GM18511 (cell line): ENCODE measurements at regions not wholly inside any gene's neighbourhood (a gene's known extent, or its start where the extent isn't known, plus 50 kb on each side); places are given as distances from the start of the nearest gene placed in this dataset.

Source experiments
- ATAC-seq: cut with Tn5 transposase; IDR thresholded peaks from one replicate; pipeline ENCODE4 v1.9.1; 2021; ENCODE audit warnings: mild to moderate bottlenecking, moderate library complexity; ENCODE audit not compliant: unreplicated experiment

DNA sequence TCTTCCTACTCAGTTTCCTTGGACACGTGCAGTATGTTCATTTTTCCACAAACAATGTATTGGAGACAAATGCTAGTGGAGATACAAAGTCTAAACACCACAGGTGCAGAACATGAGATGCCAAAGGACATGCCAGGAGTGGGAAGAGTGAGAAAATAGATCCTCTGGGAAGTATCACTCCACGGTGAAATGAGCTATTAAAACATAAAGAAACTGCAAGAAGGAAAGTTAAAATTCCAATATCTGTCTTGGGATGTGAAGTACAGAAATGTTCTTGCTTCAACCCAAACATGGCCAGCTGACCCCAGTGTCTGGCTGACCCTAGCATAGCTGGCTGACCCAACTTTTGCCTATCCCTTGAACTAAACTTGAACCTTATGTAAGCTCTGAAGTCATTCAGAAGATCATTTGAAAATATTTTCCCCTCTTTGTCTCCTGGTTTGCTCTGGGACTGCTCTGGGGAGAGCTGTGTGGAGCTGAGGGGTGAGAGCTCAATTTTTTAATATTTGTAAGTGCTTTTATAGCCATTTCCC, 59.5 kb downstream of the FZD1 start:
- ATAC-seq: no peak

DNA sequence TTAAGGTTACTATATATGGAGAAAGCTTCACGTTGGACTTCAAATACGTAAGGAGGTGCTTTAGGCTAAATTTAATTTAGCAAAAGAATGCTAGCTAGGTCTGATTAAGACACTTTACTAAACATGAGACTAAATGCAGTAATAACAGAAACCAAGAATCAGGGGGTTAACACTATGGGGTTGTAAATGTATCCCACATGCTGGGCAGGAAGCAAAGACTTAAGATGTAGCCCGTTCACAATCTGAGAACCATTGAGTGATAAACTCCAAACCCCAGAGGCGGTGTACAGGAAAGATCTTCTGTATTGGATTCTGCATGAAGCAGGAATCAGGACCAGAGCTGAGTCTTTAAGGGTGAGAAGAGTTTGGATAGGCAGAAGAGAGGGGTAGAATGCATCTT, 60.4 kb downstream of the FZD1 start:
- ATAC-seq: no peak

DNA sequence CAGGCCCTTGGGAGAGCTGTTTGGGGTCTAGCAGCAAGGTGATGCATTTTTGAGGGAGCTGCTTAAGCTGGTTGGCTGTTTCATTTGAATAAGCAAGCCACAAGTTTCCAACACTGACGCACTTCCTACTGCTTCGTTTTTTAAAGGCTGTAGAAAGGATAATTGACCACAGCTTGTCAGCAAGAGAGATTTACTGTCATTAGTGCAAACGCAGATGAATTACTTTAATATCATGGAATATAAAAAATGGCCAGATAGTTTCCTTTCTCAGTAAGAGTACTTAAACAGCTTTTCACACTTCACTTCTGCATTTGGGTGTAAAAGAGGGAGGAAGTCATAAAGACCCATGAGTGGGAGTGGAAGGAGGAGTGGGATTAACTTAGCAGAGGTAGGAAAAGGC, 61.5 kb downstream of the FZD1 start:
- no peak for ATAC-seq

DNA sequence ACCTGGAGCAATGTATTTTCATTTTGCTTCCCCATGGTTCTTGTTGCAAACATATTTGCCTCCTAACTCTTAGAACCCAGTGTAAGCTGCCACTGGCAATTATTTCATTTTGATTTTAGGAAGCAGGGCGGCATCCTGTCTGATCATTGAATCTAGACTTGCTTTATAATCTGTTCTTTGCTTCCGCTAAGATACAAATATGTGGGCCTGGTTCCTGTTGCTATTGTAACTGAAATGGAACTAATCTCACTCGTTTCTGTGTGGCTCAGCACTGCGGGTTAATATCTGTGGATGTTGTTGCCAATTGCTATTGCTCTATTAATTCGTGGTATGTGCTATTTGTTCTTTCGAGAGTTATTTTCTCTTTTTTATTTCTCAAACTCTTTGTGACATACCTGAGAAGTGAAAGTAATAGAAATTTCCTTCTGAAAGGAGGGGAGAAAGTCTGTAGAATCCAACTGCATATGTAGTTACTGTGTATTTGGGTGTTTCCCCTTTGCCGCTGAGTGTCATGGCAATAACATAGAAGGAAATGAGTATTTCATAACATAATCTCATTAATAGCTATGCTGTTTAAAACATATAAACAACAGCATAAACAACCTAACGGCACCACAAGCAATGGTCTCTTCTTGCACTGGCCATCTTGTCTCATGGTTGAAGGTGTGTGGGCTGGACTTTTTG, 62.4 kb downstream of the FZD1 start:
- ATAC-seq: peak; percentile 42

DNA sequence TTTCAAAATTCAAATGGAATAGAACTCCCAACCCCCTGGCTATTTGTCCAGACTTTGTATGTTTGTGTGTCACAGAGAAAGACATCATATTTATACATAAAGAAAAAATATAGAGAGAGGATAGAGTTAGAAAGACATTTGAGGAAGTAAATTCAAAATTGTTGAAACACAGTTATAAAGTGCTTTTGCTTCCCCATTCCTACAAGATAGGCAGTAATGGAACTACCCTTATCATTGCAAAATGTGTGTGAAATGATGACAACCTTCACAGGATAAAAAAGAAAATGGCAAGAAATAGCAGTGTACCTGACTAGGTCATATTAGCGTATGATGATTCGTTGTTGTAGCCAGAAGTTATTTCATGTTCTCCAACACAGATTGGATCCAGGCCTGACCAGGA, 63.1 kb downstream of the FZD1 start:
- no peak for ATAC-seq

DNA sequence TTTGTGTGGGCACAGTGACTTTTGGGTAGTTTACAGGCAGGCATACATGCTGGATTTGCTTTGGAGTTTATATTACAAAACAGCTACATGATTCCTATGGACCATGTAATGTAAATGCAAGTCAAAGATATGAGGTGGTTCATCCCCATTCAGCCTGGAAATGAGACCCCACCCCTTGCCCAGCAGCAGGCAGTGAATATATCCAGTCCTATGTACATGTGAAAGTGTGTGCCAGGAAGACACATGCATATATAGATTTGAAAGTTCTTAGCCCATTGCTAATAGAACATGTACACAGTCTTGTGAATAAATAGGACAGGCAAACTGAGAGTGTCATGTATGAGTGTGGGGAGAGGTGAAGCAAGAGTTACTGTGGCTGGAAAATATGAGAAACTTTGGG, 65.3 kb downstream of the FZD1 start:
- ATAC-seq: no peak

DNA sequence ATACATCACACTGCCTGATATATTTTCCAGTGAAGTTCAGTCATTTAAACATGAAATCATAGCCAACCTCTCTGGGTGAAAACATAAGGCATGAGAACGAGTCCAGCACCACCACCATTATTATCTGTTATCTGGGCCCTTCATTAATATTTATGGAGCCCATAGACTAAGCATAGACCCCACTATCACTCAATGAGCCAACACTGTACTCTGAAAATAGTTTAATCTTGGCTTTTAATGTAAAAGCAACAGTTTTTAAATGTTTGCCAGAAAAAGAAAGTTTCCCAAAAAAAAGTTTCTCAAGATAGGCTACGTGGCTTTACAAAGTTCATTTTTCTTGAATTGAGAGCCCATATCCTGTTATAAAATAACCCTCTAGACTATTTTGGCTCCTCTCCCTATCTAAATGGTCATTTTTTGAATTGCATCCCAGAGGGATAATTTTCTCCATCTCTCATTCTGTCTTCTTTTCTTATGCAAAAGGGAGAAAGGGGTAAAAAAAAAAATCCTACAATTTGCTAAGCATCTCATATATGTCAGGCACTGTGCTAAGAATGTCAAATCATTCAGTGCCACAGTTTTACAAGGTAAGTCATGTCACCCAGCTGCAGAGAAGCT, 66.1 kb downstream of the FZD1 start:
- no peak for ATAC-seq

DNA sequence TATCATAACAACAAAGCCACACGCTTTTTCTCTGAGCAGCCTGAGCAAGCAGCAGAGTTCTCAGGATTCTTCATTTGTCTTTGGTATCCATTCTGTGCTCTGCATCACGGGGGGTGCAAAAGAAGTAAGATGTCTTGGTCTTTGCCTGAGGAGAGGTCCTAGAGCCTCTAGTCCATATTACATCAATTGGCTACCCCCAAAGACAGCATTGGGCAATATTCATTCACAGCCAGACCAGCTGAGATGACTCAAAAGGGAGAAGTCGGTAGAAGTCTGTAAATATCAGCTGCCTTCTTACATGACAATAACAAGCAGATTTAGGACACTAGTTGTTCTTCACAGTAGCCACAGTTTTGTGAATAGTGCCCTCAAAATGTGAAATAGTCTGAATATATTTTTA, 66.6 kb downstream of the FZD1 start:
- ATAC-seq: no peak

DNA sequence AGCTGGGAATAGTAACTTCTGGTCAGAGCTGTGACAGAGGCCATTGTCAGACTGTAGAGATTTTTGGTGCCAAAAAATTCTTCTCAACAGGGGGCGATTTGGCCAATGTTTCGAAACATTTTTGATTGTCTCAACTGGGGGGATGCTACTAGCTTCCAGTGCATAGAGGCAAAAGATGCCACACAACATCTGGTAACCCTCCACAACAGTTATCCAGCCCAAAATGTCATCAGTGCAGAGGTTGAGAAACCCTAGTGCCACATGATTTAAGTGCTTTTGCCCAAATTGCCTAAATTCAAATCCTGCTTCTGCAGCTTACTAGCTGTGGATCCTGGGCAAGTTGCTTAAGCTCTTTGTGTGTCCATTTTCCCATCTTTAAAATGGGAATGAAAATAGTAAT, 71.9 kb downstream of the FZD1 start:
- no peak for ATAC-seq

DNA sequence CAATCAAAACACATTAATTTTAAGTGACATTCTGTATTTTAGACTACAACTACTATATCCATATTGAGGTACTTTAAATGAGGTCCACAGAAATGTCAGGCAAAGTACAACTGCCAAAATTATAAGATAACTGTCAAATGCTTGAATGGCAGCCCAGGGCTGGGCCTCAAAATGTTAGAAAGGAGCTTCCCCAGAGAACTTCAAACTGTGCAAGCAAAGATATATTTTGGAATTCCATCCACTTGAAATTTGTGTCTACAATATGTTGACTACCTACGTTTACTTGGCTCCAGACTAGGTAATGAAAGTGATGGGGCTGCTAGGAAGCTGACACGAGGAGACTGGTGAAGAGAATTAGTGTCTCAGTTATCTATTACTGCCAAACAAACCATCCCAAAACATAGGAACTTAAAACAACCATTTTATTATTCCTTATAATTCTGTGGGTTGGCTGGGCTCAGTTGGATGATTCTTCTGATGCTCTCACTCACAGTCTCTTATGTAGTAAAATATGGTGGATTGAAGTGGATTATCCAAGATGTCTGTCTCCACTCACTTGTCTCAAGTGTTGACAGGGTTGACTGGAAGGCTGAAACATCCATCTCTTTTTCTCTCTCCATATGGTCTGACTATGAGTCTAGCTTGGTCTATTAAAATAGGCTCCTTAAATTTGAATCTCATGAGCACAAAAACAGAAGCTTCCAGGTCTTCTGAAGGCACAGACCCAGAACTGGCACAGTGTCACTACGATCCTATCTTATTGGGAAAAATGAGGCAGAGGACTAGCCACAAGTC, 74.2 kb downstream of the FZD1 start:
- no peak for ATAC-seq

DNA sequence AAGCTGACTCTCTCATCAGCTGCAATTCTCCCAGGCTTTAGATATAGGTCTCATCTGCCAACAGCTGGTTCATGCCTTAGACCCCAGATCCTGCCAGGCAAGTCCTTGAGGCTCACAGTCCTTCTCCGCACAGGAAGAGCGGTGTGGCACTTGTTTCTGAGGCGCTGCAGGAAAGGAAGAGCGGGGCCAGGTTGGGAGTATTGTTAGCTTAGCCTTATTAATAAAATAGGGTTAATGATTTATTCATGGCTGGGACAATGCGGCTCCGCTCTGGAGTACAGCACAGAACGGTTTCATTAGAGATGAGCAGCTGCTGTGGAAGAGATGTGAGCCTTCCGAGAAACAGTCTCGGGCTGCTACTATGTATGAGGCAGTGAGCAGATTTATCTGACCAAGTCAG, 78.1 kb downstream of the FZD1 start:
- ATAC-seq: no peak

DNA sequence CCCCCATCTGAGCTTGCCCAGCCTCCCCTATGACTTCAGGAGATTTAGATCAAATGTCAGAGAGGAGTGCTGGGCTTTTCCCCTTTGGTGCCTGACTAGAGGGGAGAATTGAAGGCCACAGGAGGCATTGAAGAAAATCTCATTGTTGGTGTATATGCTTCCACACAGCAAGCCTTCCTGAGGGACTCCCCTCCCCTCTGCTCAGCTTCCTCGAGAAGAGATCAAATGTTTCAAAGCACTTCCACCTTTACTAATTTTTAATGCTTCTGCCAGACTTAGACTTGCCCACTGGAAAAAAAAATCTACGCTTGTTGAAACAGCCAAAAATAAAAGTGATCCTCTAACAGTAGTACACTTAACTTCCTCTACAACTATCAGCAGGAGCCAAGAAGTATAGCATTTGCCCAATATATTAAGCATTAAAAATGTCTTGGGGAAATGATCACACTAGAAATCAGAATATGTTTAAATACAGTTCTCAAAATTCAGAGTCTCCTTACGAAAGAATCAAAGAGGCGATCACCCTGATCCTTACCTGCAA, 79.3 kb downstream of the FZD1 start:
- no peak for ATAC-seq

DNA sequence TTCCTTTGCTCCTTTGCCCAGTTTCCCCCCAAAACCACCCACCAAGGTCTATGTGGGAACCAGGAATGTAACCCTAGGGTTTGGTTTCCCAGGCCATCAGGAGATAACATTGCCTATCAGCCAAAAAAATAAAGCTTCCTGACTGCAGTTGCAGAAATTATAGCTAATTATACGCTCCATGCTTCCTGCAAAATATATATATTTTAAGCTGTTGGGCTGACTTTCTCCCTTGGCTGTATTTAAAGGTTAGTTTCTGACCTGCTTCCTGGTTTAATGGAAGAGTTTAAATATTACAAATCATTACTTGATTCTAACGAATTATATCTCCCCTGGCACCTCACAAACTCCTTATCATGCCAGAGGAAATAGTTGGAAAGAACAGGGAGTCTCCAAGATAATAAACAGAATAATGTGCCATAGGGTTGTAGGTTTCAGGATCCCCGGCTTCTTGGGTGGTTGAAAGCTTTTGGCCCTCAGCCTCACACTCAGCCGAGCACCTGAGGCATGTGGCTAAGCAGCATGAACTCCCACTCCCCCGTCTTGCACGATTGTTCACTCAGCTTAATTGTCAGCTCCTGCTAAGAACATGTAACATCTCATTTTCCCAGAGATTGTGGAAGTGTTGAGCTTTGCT, 79.9 kb downstream of the FZD1 start:
- no peak for ATAC-seq

DNA sequence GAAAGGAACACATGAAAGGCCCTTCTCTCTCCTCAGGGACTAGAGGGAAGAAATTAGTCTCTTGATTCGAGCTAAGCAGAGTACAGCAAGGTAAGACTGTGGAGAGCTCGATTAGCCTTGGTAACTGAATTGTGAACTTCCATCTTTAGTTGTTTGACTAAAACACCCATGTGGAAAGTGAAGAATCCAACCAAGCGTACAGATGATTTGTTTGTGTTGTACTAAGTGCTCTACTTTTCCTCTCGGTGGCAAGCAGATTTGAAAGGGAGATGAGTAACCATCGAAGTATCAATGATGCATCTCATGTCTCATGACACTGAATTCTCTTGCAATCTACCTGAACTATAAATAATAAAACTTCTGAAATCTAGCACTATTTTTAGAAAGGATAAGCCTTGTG, 80.7 kb downstream of the FZD1 start:
- ATAC-seq: peak; percentile 87

DNA sequence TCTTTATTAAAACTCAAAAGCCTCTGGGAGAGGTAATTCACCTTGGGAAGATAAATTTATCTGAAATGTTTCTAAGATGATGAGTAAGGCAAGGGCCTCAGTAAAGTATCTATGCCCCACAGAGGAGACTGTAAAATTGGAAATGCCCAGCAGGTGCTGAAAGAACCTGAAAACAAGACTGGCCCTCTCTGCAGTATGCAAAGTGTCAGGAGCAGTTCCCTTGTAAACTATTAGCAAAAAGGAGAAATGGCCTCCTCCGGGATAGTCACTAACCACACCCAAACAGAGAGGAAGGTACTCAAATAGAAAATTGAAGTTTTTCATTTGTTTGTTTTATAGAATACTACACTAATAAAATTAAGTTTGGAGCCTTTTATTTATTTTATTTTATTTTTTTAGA, 81.2 kb downstream of the FZD1 start:
- ATAC-seq: peak; percentile 75

DNA sequence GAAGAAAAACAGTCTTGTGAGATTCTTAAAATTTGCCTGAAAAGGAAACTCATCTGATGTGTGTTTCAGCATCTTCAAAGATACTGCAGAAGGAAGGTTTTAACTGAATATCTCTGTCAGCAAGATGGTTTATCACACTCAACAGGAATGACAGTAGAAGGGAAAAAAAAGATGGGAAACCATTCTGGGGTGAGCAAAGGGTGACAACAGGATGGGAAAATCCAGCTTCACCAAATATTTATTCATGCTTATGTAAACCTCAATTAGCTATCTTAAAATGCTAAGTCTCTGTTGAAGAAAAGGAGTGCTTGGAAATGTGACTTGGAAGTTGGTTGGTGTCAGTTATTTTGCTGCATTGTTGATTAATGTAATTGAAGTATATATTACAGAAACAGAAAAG, 82.2 kb downstream of the FZD1 start:
- no peak for ATAC-seq

DNA sequence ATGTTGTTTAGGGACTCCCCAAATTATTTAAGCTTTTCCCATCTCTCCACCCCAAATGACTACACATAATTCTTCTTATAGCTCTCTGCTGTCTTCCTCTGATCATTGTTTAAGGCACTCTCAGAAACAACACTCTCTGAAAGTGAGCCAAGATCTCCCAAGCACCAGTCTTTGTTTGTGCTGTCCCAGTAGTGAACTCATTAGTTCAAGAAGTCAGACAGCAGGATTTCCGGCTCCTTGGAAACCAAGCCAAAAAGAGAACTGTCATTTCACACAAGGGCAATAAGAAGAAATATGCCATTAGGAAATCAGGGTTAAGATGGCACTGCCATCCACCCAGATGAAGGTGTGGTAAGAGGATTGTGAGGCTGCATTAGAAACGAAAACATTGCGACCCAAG, 83.1 kb downstream of the FZD1 start:
- ATAC-seq: no peak

DNA sequence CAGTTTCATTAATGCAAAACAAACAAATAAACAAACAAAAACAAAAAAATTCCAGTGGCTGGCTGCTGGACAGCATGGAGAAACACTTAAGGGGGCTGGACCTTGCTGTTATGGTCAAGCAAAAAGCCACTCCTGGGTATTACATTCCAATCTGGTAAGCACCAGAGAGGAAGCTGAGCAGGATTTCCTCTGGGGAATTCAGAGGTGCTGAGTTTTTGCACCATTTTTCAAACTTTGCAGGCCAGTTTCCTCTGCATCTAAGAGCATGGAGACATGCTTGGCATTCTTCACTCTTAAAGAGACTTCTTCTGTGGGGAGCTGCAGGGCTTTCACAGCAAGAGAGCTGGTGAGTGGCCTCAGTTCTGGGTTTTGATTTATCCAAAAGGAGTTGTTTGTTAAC, 84.5 kb downstream of the FZD1 start:
- ATAC-seq: no peak

DNA sequence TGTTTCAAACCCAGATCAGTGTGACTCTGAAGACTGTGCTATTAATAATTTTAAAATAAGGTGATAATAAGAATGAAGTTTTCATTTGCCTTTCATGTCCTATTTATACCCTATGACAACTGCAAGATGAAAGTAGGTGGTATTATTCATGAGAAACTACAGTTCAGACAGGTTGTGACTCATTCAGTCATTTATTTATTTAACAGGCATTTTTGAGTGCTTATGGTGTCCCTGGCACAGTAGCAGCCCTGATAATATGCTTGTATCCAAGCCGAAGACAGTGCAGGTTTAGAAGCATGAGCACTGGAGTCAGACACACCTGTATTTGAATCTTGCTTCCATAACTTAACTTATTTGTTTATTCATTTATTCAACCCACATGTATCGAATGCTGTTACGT, 87.1 kb downstream of the FZD1 start:
- ATAC-seq: peak; percentile 60

DNA sequence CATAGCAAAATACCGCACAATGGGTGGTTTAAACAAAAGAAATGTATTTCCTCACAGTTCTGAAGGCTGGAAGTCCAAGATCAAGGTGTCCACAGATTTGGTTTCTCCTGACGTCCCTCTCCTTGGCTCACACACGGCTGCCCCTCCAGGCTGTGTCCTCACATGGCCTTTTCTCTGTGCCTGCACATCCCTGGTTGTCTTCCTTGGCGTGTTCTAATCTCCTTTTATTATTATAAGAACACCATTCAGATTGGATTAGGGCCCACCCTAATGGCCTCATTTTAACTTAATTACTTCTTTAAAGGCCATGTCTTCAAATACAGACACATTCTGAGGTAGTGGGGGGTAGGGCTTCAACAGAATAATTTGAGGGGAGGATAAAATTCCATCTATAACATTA, 87.9 kb downstream of the FZD1 start:
- no peak for ATAC-seq

DNA sequence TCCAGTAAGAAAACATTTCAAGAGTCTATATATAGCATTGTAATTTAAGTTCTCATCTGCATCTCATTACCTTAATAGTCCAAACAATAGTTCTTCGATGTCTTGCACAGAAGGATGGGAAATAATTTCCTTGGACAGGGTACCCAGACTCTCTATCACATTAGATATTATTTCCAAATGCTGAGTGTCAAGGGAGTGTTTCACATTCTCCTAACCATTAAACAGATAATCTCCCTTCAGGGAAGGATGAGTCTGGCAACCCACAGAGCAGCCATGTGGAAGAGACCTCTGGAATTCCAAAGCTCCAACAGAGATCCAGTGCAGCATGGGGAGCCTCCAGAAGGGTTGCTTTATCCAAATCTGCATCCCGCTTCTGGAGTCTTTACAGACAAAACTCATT, 89.6 kb downstream of the FZD1 start:
- ATAC-seq: no peak
